ENCODE measurements at regions not wholly inside any gene's neighbourhood (a gene's known extent, or its start where the extent isn't known, plus 50 kb on each side); places are given as distances from the start of the nearest gene placed in this dataset.
"Not testable (repeated sequence)": the region's sequence is repeated elsewhere in the genome, so short reads cannot be mapped to it uniquely, and the experiment has no call there.

GRCh38 chr15:56795502-56795901 is 62.2 kb upstream of the ZNF280D start:
- H3K4me3 ChIP-seq (ENCODE audit: control insufficient read depth, low read depth, low read length) = no peak overlapping the region
- DNase-seq (ENCODE audit: low read depth) = no peak
- no peak for TF ChIP-seq CTCF (IDR thresholded peaks at IDR 0.05; ENCODE audit: control insufficient read depth, insufficient read depth, low read depth, low read length, missing control alignments)

GRCh38 chr15:56794553-56795329 is 61.4 kb upstream of the ZNF280D start:
- no peak for DNase-seq (ENCODE audit: low read depth)
- no peak for TF ChIP-seq CTCF (IDR thresholded peaks at IDR 0.05; ENCODE audit: control insufficient read depth, insufficient read depth, low read depth, low read length, missing control alignments)
- no peak overlapping the region for H3K4me3 ChIP-seq (ENCODE audit: control insufficient read depth, low read depth, low read length)

- no peak for DNase-seq (ENCODE audit: low read depth)
- TF ChIP-seq CTCF (IDR thresholded peaks at IDR 0.05; ENCODE audit: control insufficient read depth, insufficient read depth, low read depth, low read length, missing control alignments) = no peak
- no peak overlapping the region for H3K4me3 ChIP-seq (ENCODE audit: control insufficient read depth, low read depth, low read length)
Measured at GRCh38 chr15:56794165-56794552, 60.9 kb upstream of the ZNF280D start.

- H3K4me3 ChIP-seq (ENCODE audit: control insufficient read depth, low read depth, low read length) = no peak overlapping the region
- DNase-seq (ENCODE audit: low read depth) = no peak
- TF ChIP-seq CTCF (IDR thresholded peaks at IDR 0.05; ENCODE audit: control insufficient read depth, insufficient read depth, low read depth, low read length, missing control alignments) = no peak
Measured at GRCh38 chr15:56792211-56792610, 58.9 kb upstream of the ZNF280D start.

- not testable (repeated sequence) for H3K4me3 ChIP-seq (ENCODE audit: control insufficient read depth, low read depth, low read length); DNase-seq (ENCODE audit: low read depth)
Measured at GRCh38 chr15:56791521-56791920, 58.2 kb upstream of the ZNF280D start.

- no peak overlapping the region for H3K4me3 ChIP-seq (ENCODE audit: control insufficient read depth, low read depth, low read length)
- no peak for TF ChIP-seq CTCF (IDR thresholded peaks at IDR 0.05; ENCODE audit: control insufficient read depth, insufficient read depth, low read depth, low read length, missing control alignments)
- no peak for DNase-seq (ENCODE audit: low read depth)
Measured at GRCh38 chr15:56788359-56788758, 55.0 kb upstream of the ZNF280D start.

GRCh38 chr15:56786966-56787365 is 53.7 kb upstream of the ZNF280D start:
- no peak overlapping the region for H3K4me3 ChIP-seq (ENCODE audit: control insufficient read depth, low read depth, low read length)
- no peak for DNase-seq (ENCODE audit: low read depth)
- TF ChIP-seq CTCF (IDR thresholded peaks at IDR 0.05; ENCODE audit: control insufficient read depth, insufficient read depth, low read depth, low read length, missing control alignments) = no peak

All from AG09309 (cell line).